Omental fat pad (tissue), 3 donors: ENCODE measurements at regions not wholly inside any gene's neighbourhood (a gene's known extent, or its start where the extent isn't known, plus 50 kb on each side); places are given as distances from the start of the nearest gene placed in this dataset.

ENCODE experiments used
- ATAC-seq: fragments of 150-250 bp; one replicate; pipeline ENCODE4 v1.9.1; 2016; ENCODE audit warnings: mild to moderate bottlenecking, moderate library complexity; ENCODE audit not compliant: low FRiP score
- DNase-seq: peaks from one replicate; pipeline ENCODE4 v3.0.0-alpha.2; 2019; ENCODE audit warnings: low spot score
- CTCF ChIP-seq, 3 donors: fragments of 450-650 bp; IDR thresholded peaks; one replicate each; pipeline ENCODE4 v1.5.1; 2016 to 2017; ENCODE audit warnings: antibody characterized with exemption in 3 of 3, mild to moderate bottlenecking in 3 of 3, moderate library complexity in 2 of 3

GRCh38 chr13:34162544-34162933 lies 344.6 kb downstream of the RFC3 start:
- DNase-seq (no peak), ATAC-seq (no peak)
- no peak for TF ChIP-seq CTCF (IDR thresholded peaks at IDR 0.05)

- no peak for DNase-seq
- no peak for TF ChIP-seq CTCF (IDR thresholded peaks at IDR 0.05)
- no peak for ATAC-seq
Measured at GRCh38 chr13:34164582-34164981, 346.6 kb downstream of the RFC3 start.

DNA sequence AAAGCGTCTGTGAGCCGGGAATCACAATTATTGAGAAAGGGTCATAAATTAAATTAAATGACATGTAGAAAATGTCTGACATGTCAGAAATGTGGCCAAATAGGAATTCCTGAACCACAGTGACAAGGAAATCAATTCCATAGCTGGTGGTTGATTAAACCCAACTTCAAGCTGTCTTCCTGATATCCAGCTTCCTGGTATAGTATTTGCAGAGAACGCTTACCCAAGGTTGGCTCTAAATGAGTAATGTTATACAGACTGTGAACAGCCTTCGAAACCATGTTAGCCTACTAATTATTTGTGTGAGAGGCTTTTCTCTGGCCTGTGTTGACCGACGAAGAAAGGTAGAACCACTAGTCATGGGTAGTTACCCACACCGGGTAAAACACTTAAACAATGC lies 347.2 kb downstream of the RFC3 start:
- ATAC-seq (no peak), DNase-seq (no peak)
- no peak for TF ChIP-seq CTCF (IDR thresholded peaks at IDR 0.05)

- DNase-seq = no peak
Measured at GRCh38 chr13:34166406-34166805, 348.5 kb downstream of the RFC3 start.

DNA sequence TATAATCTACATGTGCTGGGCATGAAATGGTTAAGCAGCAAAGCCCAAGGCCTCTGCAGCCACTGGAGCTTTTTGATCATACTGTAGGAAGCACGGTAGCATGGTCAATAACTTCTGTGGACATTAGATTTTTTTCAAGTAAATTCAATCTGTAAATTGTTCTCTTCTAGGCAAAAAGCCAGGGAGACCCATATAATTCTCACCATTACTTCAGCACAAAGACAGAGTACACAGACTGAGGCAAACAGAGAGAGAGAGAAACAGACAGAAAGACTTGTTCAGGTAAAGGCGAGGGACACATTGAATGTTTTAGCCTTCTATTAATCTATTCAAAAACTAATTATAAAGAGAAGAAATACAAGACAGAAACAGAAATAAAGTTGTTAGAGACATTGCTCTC lies 349.4 kb downstream of the RFC3 start:
- ATAC-seq (no peak), DNase-seq (no peak)
- TF ChIP-seq CTCF (IDR thresholded peaks at IDR 0.05) = no peak

More at GRCh38 chr13:34166406-34166805, 348.5 kb downstream of the RFC3 start:
- TF ChIP-seq CTCF (IDR thresholded peaks at IDR 0.05) = no peak
- no peak for ATAC-seq

GRCh38 chr13:34172048-34172447 lies 354.1 kb downstream of the RFC3 start:
- no peak for DNase-seq
- no peak for ATAC-seq
- TF ChIP-seq CTCF (IDR thresholded peaks at IDR 0.05) = no peak

DNA sequence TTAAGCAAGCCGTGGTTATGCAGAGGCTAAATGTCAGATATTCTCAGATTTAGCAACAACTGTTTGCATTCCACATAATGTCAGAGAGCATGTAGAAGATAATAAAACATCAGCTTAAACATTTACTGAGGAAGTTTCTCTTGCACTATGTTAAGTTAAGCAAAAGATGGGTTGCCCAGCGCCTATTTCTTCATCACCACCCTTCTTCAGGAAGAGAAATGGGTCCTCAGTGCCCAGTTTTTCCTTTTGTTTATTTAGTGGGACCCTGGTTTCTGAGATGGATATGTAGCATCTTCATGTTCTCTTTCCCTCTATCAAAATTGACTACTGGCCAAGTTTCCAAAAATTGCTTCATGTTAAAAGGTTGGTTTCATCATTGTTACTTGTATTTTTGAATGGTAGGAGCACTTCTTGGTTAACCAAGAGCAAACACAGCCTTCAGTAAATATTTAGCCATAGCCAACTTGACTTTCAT lies 356.8 kb downstream of the RFC3 start:
- no peak for ATAC-seq
- no peak for TF ChIP-seq CTCF (IDR thresholded peaks at IDR 0.05)
- no peak for DNase-seq
